PC-3 (cell line): ENCODE measurements at regions not wholly inside any gene's neighbourhood (a gene's known extent, or its start where the extent isn't known, plus 50 kb on each side); places are given as distances from the start of the nearest gene placed in this dataset.

Experiments
- CTCF ChIP-seq: fragments of 300-600 bp; sonication (generic); conservative IDR thresholded peaks from 2 replicates; pipeline ENCODE4 v1.5.1; 2017; ENCODE audit warnings: antibody characterized with exemption, low read depth, mild to moderate bottlenecking, low read length
- EZH2 ChIP-seq: fragments of 300-600 bp; sonication (generic); IDR thresholded peaks from one replicate; pipeline ENCODE4 v1.6.1; 2017; ENCODE audit warnings: antibody characterized with exemption, mild to moderate bottlenecking, low read length; ENCODE audit not compliant: unreplicated experiment
- EZH2phosphoT487 ChIP-seq: fragments of 300-600 bp; sonication (generic); IDR thresholded peaks from 2 replicates; pipeline ENCODE4 v1.6.1; 2018; ENCODE audit warnings: mild to moderate bottlenecking, antibody characterized with exemption, low read length, borderline replicate concordance

- no peak for TF ChIP-seq CTCF
- no peak for TF ChIP-seq EZH2
- no peak for TF ChIP-seq EZH2phosphoT487
Measured at GRCh38 chr4:165782623-165783022, 90.4 kb upstream of the TLL1 start.
